OCI-LY1 (cell line): ENCODE measurements at regions not wholly inside any gene's neighbourhood (a gene's known extent, or its start where the extent isn't known, plus 50 kb on each side); places are given as distances from the start of the nearest gene placed in this dataset.
"Not testable (repeated sequence)": the region's sequence is repeated elsewhere in the genome, so short reads cannot be mapped to it uniquely, and the experiment has no call there.

Source experiments
- EZH2 ChIP-seq: fragments of 200-600 bp; sonication (generic), shearing (Covaris generic); IDR thresholded peaks from 2 replicates; pipeline ENCODE4 v1.8.0; 2017; ENCODE audit warnings: borderline replicate concordance, mixed run types, mild to moderate bottlenecking, antibody characterized with exemption, low read length, moderate library complexity, mixed read lengths
- TF ChIP-seq, protein P1 (sequence below): fragments of 200-600 bp; sonication (generic), shearing (Covaris generic); IDR thresholded peaks from 2 replicates; pipeline ENCODE4 v1.5.1; 2017; ENCODE audit warnings: mild to moderate bottlenecking, antibody characterized with exemption, low read length, moderate library complexity, mixed read lengths

DNA sequence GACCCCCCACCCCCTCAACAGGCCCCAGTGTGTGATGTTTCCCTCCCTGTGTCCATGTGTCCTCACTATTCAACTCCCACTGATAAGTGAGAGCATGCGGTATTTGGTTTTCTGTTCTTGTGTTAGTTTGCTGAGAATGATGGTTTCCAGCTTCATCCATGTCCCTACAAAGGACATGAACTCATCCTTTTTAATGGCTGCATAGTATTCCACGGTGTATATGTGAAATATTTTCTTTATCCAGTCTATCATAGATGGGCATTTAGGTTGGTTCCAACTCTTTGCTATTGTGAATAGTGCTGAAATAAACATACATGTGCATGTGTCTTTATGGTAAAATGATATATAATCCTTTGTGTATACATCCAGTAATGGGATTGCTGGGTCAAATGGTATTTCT is 130.8 kb upstream of the FOXG1 start:
- TF ChIP-seq, protein P1, sequence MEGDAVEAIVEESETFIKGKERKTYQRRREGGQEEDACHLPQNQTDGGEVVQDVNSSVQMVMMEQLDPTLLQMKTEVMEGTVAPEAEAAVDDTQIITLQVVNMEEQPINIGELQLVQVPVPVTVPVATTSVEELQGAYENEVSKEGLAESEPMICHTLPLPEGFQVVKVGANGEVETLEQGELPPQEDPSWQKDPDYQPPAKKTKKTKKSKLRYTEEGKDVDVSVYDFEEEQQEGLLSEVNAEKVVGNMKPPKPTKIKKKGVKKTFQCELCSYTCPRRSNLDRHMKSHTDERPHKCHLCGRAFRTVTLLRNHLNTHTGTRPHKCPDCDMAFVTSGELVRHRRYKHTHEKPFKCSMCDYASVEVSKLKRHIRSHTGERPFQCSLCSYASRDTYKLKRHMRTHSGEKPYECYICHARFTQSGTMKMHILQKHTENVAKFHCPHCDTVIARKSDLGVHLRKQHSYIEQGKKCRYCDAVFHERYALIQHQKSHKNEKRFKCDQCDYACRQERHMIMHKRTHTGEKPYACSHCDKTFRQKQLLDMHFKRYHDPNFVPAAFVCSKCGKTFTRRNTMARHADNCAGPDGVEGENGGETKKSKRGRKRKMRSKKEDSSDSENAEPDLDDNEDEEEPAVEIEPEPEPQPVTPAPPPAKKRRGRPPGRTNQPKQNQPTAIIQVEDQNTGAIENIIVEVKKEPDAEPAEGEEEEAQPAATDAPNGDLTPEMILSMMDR = not testable (repeated sequence)
- TF ChIP-seq EZH2 = not testable (repeated sequence)
